ENCODE measurements at regions not wholly inside any gene's neighbourhood (a gene's known extent, or its start where the extent isn't known, plus 50 kb on each side); places are given as distances from the start of the nearest gene placed in this dataset.

- Histone ChIP-seq H3K27ac (no peak overlapping the region), H3K4me2 (ENCODE audit: low read length) (no peak overlapping the region), H3K9me3 (ENCODE audit: control insufficient read depth, low read length) (no peaks in the 10 kb centered on the region), H3K4me3 (ENCODE audit: low read depth, low read length) (no peak overlapping the region), H3K27me3 (ENCODE audit: control insufficient read depth, insufficient read depth, low read length) (no peaks in the 10 kb centered on the region), H3K4me1 (no peaks in the 10 kb centered on the region), H3K36me3 (ENCODE audit: control insufficient read depth, insufficient read depth, low read length) (no peaks in the 10 kb centered on the region), H3K9ac (no peak overlapping the region), H2AFZ (no peak overlapping the region), H3K79me2 (no peaks in the 10 kb centered on the region)
- no peak for TF ChIP-seq CTCF (IDR thresholded peaks at IDR 0.05)
Measured at GRCh38 chr2:17426743-17427142, 91.5 kb downstream of the RAD51AP2 start.

- Histone ChIP-seq H3K9me3 (ENCODE audit: control insufficient read depth, low read length) (no peaks in the 10 kb centered on the region), H2AFZ (no peak overlapping the region), H3K27me3 (ENCODE audit: control insufficient read depth, insufficient read depth, low read length) (no peaks in the 10 kb centered on the region), H3K4me2 (ENCODE audit: low read length) (no peak overlapping the region), H3K9ac (no peak overlapping the region), H3K27ac (no peak overlapping the region), H3K36me3 (ENCODE audit: control insufficient read depth, insufficient read depth, low read length) (no peaks in the 10 kb centered on the region), H3K79me2 (no peaks in the 10 kb centered on the region), H3K4me3 (ENCODE audit: low read depth, low read length) (no peak overlapping the region), H3K4me1 (no peaks in the 10 kb centered on the region)
- TF ChIP-seq CTCF (IDR thresholded peaks at IDR 0.05), result no peak
Measured at GRCh38 chr2:17422061-17422460, 96.2 kb downstream of the RAD51AP2 start.

- no peaks in the 10 kb centered on the region for H3K4me1 ChIP-seq
- H3K79me2 ChIP-seq, result no peaks in the 10 kb centered on the region
- no peaks in the 10 kb centered on the region for H3K36me3 ChIP-seq (ENCODE audit: control insufficient read depth, insufficient read depth, low read length)
- H3K4me3 ChIP-seq (ENCODE audit: low read depth, low read length), result no peak overlapping the region
- no peak overlapping the region for H3K27ac ChIP-seq
- no peak overlapping the region for H3K9ac ChIP-seq
- no peaks in the 10 kb centered on the region for H3K9me3 ChIP-seq (ENCODE audit: control insufficient read depth, low read length)
- no peaks in the 10 kb centered on the region for H3K27me3 ChIP-seq (ENCODE audit: control insufficient read depth, insufficient read depth, low read length)
- no peak for TF ChIP-seq CTCF (IDR thresholded peaks at IDR 0.05)
- H2AFZ ChIP-seq, result no peak overlapping the region
- no peak overlapping the region for H3K4me2 ChIP-seq (ENCODE audit: low read length)
Measured at GRCh38 chr2:17416884-17417391, 101.3 kb downstream of the RAD51AP2 start.

GRCh38 chr2:17413036-17413435 is 105.2 kb downstream of the RAD51AP2 start:
- Histone ChIP-seq H3K79me2 (no peaks in the 10 kb centered on the region), H3K4me1 (no peaks in the 10 kb centered on the region), H3K27ac (no peak overlapping the region), H3K9ac (no peak overlapping the region), H3K4me2 (ENCODE audit: low read length) (no peak overlapping the region), H3K27me3 (ENCODE audit: control insufficient read depth, insufficient read depth, low read length) (no peaks in the 10 kb centered on the region), H3K9me3 (ENCODE audit: control insufficient read depth, low read length) (no peaks in the 10 kb centered on the region), H2AFZ (no peak overlapping the region), H3K4me3 (ENCODE audit: low read depth, low read length) (no peak overlapping the region), H3K36me3 (ENCODE audit: control insufficient read depth, insufficient read depth, low read length) (no peaks in the 10 kb centered on the region)
- TF ChIP-seq CTCF (IDR thresholded peaks at IDR 0.05), result no peak

- H3K36me3 ChIP-seq (ENCODE audit: control insufficient read depth, insufficient read depth, low read length), result no peaks in the 10 kb centered on the region
- H3K27ac ChIP-seq, result no peak overlapping the region
- no peak overlapping the region for H3K9ac ChIP-seq
- H3K4me3 ChIP-seq (ENCODE audit: low read depth, low read length), result no peak overlapping the region
- H3K9me3 ChIP-seq (ENCODE audit: control insufficient read depth, low read length), result no peaks in the 10 kb centered on the region
- no peak overlapping the region for H3K4me2 ChIP-seq (ENCODE audit: low read length)
- H3K79me2 ChIP-seq, result no peaks in the 10 kb centered on the region
- H3K27me3 ChIP-seq (ENCODE audit: control insufficient read depth, insufficient read depth, low read length), result no peaks in the 10 kb centered on the region
- H2AFZ ChIP-seq, result no peak overlapping the region
- no peaks in the 10 kb centered on the region for H3K4me1 ChIP-seq
- no peak for TF ChIP-seq CTCF (IDR thresholded peaks at IDR 0.05)
Measured at GRCh38 chr2:17401096-17401495, 117.1 kb downstream of the RAD51AP2 start.

Measured in parathyroid adenoma (tissue), 2 donors.